ENCODE measurements at regions not wholly inside any gene's neighbourhood (a gene's known extent, or its start where the extent isn't known, plus 50 kb on each side); places are given as distances from the start of the nearest gene placed in this dataset.

GRCh38 chr4:166377578-166377977 is 504.5 kb downstream of the TLL1 start (continued):
- TF ChIP-seq ATF2 (CRISPR knock-in tag; IDR thresholded peaks at IDR 0.05) (no peak), GABPA (IDR thresholded peaks at IDR 0.05; ENCODE audit: low read depth, low read length) (no peak), GABPA (CRISPR knock-in tag; IDR thresholded peaks at IDR 0.05; ENCODE audit: low read depth) (no peak), ZNF619 (CRISPR knock-in tag; IDR thresholded peaks at IDR 0.05) (no peak), ZNF580 (CRISPR knock-in tag; IDR thresholded peaks at IDR 0.05; ENCODE audit: borderline replicate concordance, low read depth) (no peak), SALL2 (CRISPR knock-in tag; IDR thresholded peaks at IDR 0.05) (no peak)

- FAIRE-seq (no peak), ATAC-seq (no peak), DNase-seq (ENCODE audit: low spot score) (no peak)
- H2AFZ ChIP-seq (ENCODE audit: low read length), result no peak overlapping the region
- TF ChIP-seq RFX1 (IDR thresholded peaks at IDR 0.05), result peak; percentile 39; the same call in 1 of the 2 replicates
- TF ChIP-seq PAX8 (CRISPR knock-in tag; IDR thresholded peaks at IDR 0.05; ENCODE audit: borderline replicate concordance), result no peak
- no peaks in the 10 kb centered on the region for H3K27me3 ChIP-seq (ENCODE audit: control insufficient read depth in 1 of 2, insufficient read depth in 2 of 2, low read length in 2 of 2)
- H3K4me3 ChIP-seq (replicated peaks in 1 of 3; ENCODE audit: insufficient read depth in 1 of 3, low read depth in 2 of 3, low read length in 3 of 3), result no peak overlapping the region
- H3K4me2 ChIP-seq (ENCODE audit: low read depth, low read length), result no peak overlapping the region
- ChIA-PET CTCF (ENCODE audit: low intra/inter-chr PET ratio, low total read pairs) (no interaction called here), POLR2A (no interaction called here)
- H3K4me1 ChIP-seq (ENCODE audit: insufficient read depth, low read length), result no peaks in the 10 kb centered on the region
- no peaks in the 10 kb centered on the region for H3K79me2 ChIP-seq (ENCODE audit: insufficient read depth, low read length)
- 7% methylated on average over 6 of the region's 6 CpGs for WGBS (ENCODE audit: low lambda C conversion rate)
- no peaks in the 10 kb centered on the region for H3K36me3 ChIP-seq (replicated peaks in 1 of 2; ENCODE audit: control insufficient read depth in 1 of 2, insufficient read depth in 2 of 2, low read length in 2 of 2)
- H3K9ac ChIP-seq (ENCODE audit: insufficient read depth, low read depth, low read length), result no peak overlapping the region
- H3K27ac ChIP-seq (ENCODE audit: extremely low read length, insufficient read depth, low read length), result no peak overlapping the region
- no TSS peak for BruUV-seq (replicated peaks)
- no peaks in the 10 kb centered on the region for H4K20me1 ChIP-seq (ENCODE audit: insufficient read depth, low read length)
- intact Hi-C loops (cut with micrococcal nuclease; ENCODE audit: unreplicated experiment) (no loop called here), in situ Hi-C loops (cut with HindIII; ENCODE audit: extremely low pct_ligation_motif_present, low pct_unique_long_range_greater_than_20kb) (no loop called here)
- no peaks in the 10 kb centered on the region for H3K9me3 ChIP-seq (ENCODE audit: low read length)
Measured at GRCh38 chr4:166386491-166387360, 513.7 kb downstream of the TLL1 start.
